Fibroblast of skin of back (primary cell): ENCODE measurements at regions not wholly inside any gene's neighbourhood (a gene's known extent, or its start where the extent isn't known, plus 50 kb on each side); places are given as distances from the start of the nearest gene placed in this dataset.

Source experiments
- DNase-seq: peaks from one replicate; pipeline ENCODE4 v3.0.0-alpha.2; 2013

GRCh38 chr12:92530706-92531105 is 172.1 kb upstream of the PLEKHG7 start:
- no peak for DNase-seq

GRCh38 chr12:92529944-92530343 is 172.8 kb upstream of the PLEKHG7 start:
- no peak for DNase-seq

- no peak for DNase-seq
Observed at GRCh38 chr12:92528586-92528985, 174.2 kb upstream of the PLEKHG7 start.

- DNase-seq = no peak
Observed at GRCh38 chr12:92528097-92528496, 174.7 kb upstream of the PLEKHG7 start.

- DNase-seq = no peak
Observed at GRCh38 chr12:92524489-92524888, 178.3 kb upstream of the PLEKHG7 start.

- no peak for DNase-seq
Observed at GRCh38 chr12:92520511-92520910, 182.3 kb upstream of the PLEKHG7 start.

- no peak for DNase-seq
Observed at GRCh38 chr12:92519284-92519683, 183.5 kb upstream of the PLEKHG7 start.

- no peak for DNase-seq
Observed at GRCh38 chr12:92518071-92518470, 184.7 kb upstream of the PLEKHG7 start.

- no peak for DNase-seq
Observed at GRCh38 chr12:92516277-92516600, 186.6 kb upstream of the PLEKHG7 start.

GRCh38 chr12:92513231-92513730 is 189.5 kb upstream of the PLEKHG7 start:
- no peak for DNase-seq

GRCh38 chr12:92511786-92512185 is 191.0 kb upstream of the PLEKHG7 start:
- DNase-seq = no peak

GRCh38 chr12:92509156-92509738 is 193.5 kb upstream of the PLEKHG7 start:
- no peak for DNase-seq

GRCh38 chr12:92506891-92507290 is 195.9 kb upstream of the PLEKHG7 start:
- no peak for DNase-seq

- peak; percentile 1 for DNase-seq
Observed at GRCh38 chr12:92506460-92506859, 196.3 kb upstream of the PLEKHG7 start.

GRCh38 chr12:92505254-92506231 is 197.2 kb upstream of the PLEKHG7 start:
- DNase-seq = peak; percentile 19

- DNase-seq = no peak
Observed at GRCh38 chr12:92504594-92504981, 198.2 kb upstream of the PLEKHG7 start.

GRCh38 chr12:92503971-92504593 is 198.7 kb upstream of the PLEKHG7 start:
- no peak for DNase-seq

- DNase-seq = no peak
Observed at GRCh38 chr12:92503029-92503931, 199.5 kb upstream of the PLEKHG7 start.

GRCh38 chr12:92502417-92503028 is 200.3 kb upstream of the PLEKHG7 start:
- no peak for DNase-seq

GRCh38 chr12:92496790-92497189 is 206.0 kb upstream of the PLEKHG7 start:
- no peak for DNase-seq

- DNase-seq = no peak
Observed at GRCh38 chr12:92495108-92495507, 207.7 kb upstream of the PLEKHG7 start.

GRCh38 chr12:92493816-92494215 is 209.0 kb upstream of the PLEKHG7 start:
- DNase-seq = no peak
